HG02623 (cell line): ENCODE measurements at regions not wholly inside any gene's neighbourhood (a gene's known extent, or its start where the extent isn't known, plus 50 kb on each side); places are given as distances from the start of the nearest gene placed in this dataset.

ENCODE experiments used
- ATAC-seq: cut with Tn5 transposase; IDR thresholded peaks from one replicate; pipeline ENCODE4 v1.9.1; 2021; ENCODE audit warnings: moderate library complexity; ENCODE audit not compliant: unreplicated experiment

- ATAC-seq: no peak
Observed at GRCh38 chr11:23976426-23976825, 520.4 kb upstream of the LUZP2 start.

DNA sequence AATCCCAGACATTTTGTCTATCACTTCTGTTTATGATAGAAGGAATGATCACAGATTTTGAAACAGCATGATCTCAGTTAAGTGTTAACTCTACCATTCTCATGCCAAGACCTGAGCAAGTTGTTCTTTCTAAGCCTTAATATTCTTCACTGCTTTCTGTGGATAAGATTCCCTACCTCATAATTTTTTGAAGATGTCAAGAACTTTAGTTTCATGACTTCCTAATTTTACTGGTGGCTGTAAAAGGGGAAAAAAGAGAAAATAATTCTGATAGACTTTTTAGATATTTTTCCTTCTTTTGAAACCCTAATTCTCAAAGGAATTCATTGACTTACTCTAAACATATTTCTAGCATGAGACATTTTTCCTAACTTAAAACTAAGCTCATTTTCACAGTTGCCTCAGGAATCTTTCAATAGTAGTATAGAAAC is 520.0 kb upstream of the LUZP2 start:
- ATAC-seq: no peak

GRCh38 chr11:23988381-23989006 is 508.4 kb upstream of the LUZP2 start:
- no peak for ATAC-seq

GRCh38 chr11:23990346-23991164 is 506.3 kb upstream of the LUZP2 start:
- no peak for ATAC-seq

DNA sequence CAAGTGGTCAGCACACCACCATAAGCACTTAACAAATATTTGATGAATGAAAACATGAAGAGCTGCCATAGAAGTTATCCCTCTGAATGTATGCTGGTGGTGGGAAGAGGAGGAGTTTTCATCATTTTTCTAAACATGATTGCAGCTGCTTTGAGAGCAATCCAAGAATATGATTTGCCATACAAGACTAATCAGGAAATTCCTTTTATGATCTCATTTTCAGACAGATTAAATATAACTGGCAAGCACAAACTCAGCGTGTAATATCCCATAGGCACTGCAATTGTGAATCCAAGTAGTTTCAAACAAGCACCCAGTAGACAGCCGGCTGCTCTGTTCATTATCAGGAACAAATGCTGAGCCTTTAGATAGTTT is 505.7 kb upstream of the LUZP2 start:
- ATAC-seq: no peak

DNA sequence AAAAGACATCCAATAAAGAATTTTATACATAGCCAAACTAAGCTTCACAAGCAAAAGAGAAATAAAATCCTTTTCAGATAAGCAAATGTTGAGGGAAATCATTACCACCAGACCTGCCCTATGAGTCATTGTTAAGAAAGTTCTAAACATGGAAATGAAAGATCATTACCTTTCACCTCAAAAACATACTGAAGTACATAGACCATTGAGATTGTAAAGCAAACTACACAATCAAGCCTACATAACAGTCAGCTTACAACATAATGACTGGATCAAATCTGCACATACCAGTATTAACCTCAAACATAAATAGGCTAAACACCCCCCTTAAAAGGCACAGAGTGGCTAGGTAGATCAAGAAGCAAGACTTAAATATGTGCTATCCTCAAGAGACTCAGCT is 501.0 kb upstream of the LUZP2 start:
- no peak for ATAC-seq

DNA sequence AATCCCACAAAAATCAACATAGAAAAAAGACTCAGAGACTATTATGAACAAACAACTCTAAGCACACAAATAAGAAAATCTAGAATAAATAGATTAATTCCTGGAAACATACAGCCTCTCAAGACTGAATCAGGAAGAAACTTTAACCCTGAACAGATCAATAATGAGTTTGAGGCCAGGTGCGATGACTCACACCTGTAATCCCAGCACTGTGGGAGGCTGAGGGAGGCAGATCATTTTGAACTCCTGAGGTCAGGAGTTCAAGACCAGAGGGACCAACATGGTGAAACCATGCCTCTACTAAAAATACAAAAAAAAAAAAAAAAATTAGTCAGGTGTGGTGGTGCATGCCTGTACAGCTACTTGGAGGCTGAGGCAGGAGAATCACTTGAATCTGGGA is 499.5 kb upstream of the LUZP2 start:
- no peak for ATAC-seq

DNA sequence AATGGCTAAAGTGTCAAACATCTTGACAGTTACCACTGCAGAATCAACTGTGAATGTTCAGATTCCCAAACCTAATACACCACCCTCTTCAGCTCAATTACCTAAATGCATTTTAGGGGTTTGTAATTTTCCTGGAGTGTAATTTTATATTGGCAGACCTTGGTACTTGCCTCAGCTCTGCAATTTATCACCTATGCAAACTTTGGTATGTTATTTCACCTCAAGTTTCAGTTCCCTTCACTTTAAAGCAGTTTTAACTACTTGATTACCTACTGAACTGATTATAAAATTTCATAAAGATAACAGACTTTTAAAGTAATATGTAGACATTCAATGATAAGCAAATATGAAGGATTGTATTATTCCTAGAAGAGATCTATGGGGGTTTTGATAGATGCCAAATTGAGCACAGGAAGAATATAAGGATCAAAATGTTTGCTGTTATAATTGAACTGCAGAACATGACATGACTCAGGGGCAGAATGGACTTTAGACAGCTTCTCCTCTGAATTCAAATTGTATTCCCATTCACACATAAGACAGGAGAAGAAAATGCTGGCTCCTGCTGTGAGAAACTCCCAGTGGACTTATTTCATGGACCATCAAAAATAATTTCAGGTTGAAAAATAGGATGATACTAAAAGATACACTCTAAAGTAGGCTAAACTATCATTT is 491.5 kb upstream of the LUZP2 start:
- ATAC-seq: no peak

- no peak for ATAC-seq
Observed at GRCh38 chr11:24043842-24044241, 453.0 kb upstream of the LUZP2 start.

GRCh38 chr11:24046731-24047130 is 450.1 kb upstream of the LUZP2 start:
- no peak for ATAC-seq

GRCh38 chr11:24056051-24056450 is 440.8 kb upstream of the LUZP2 start:
- ATAC-seq: no peak

- no peak for ATAC-seq
Observed at GRCh38 chr11:24060125-24060524, 436.7 kb upstream of the LUZP2 start.

DNA sequence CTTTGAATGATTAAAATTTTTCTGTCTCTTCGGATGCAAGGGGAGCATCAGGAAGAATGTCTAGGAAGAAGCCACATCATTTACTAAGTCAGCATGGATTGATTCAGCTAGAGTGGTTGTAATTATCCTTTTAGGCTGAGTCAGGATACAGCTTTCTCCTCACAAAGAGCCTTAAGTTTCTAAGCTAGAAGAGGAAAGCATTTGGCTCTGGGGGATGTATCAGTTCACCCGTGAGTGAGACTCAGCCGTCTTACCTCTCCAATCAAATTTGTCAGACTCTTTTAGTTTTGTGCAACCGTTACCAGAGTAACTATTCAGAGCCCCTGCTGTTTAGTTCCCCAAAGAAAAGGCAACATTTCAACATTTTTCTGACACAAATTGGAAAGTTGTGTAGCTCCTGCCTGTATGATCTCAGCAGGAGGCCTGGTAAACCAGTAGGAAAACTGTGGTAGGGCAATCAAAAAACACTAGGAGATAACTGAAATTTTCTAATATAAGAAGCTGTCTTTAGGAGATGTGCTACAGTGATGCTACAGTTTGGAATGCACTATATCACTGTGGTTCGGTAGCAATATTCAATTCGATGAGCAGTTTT is 432.4 kb upstream of the LUZP2 start:
- no peak for ATAC-seq

GRCh38 chr11:24068197-24068596 is 428.7 kb upstream of the LUZP2 start:
- no peak for ATAC-seq

DNA sequence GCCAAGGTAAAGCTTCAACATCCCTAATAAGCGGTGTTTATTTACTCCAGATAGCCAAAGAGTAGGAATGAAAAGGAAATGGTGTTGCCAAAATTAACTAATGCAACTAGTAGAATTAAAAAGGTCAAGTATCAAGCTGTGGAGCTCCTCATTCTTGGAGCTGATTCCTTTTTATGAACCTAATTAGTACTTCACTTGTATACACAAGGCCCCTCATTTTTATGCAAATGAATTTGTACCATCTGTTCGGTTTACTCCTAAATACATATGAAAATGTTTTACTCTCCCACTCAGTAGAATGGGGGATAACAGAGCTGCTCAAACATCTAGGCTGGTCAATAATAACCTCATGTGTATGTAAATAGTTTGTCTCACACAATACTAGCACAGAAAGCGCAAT is 426.4 kb upstream of the LUZP2 start:
- no peak for ATAC-seq

GRCh38 chr11:24078018-24078417 is 418.8 kb upstream of the LUZP2 start:
- ATAC-seq: no peak

DNA sequence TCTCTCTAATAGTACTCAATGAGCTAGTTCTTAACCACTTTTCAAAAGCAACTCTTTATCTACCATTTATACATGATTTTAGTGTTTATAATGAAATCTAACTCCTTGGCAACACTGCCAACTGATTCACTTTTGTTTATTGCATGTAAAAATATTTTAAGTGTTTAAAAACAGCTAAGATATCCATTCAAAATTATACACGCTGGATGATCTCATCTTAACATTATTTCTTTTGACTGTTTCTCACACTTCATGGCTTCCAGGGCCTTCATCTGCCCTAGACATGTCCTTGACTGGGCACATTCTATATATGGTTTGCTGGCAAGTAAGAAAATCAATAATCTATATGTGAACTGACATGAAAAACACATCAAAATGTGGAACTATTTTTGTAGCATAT is 414.6 kb upstream of the LUZP2 start:
- no peak for ATAC-seq

DNA sequence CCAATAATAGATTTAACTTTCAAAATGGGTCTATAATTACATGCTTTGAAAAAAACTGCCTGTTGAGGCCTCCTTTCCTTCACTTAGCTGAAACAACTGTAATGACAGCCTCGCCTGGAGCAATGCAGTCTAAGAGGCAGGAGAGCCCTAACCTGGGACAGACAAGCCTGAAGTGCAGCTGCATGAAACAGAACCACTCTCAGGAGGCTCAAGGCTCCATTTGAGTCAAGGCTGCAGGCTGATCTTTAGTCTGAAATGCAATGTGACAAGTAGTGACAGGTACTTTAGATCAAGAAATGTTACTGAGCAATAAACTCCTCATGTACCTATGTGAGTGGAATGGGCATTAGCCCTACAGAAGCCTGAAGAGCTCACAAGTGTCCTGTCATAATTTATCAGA is 414.0 kb upstream of the LUZP2 start:
- no peak for ATAC-seq

GRCh38 chr11:24084956-24085355 is 411.9 kb upstream of the LUZP2 start:
- no peak for ATAC-seq

GRCh38 chr11:24086921-24087320 is 409.9 kb upstream of the LUZP2 start:
- no peak for ATAC-seq

DNA sequence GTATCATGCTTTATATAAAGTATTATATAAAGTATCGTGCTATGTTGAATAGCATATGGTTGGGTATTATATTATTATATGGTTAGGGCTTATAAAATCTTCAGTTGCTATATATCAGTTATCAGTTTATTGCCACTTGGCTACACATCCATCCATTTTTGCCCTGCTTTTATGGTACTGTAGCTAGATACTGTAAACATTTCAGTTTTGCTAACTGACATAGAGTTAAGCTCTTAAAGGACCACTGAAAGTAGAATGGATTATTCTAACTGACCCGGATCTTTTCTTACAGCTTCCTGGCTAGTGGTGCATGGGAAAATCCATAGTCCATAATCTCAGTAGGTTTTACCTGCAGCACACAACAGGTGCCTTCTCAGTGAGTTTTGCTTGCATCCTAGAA is 405.3 kb upstream of the LUZP2 start:
- no peak for ATAC-seq

DNA sequence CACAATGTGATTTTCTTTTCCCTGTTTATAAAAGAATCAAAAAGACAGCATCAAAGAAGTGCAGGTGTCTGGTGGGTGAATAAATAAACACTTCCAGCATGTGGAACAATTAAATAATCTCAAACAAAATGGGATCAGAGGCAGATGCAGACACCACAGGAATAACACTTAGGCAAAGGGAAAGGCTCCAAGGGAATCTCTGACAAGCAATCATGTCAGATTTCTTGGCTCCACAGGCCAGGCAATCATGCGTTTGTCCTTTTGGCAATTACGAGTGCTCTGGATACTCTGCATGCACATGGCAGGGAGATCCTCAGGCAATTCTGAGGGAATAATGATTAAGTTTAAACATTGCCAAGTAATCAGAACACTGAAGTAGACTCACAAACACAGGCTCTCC is 403.5 kb upstream of the LUZP2 start:
- ATAC-seq: no peak
